HepG2 (cell line): ENCODE measurements at regions not wholly inside any gene's neighbourhood (a gene's known extent, or its start where the extent isn't known, plus 50 kb on each side); places are given as distances from the start of the nearest gene placed in this dataset.

Source experiments
- ATAC-seq: fragments of 200-7000 bp; cut with Tn5 transposase; 3 replicates; pipeline ENCODE4 v1.9.1; 2020; ENCODE audit warnings: mild to moderate bottlenecking, moderate library complexity
- BruUV-seq: library from RNA; stranded (reverse); fragments of 400-500 nt; replicated peaks from 2 replicates; lab custom pipeline; 2021; lab: Mats Ljungman, UMichigan
- CTCF ChIA-PET: fragments of 300-600 bp; formaldehyde crosslinking; extraction: SDS; loops from one replicate; lab custom pipeline; 2021; ENCODE audit warnings: low total read pairs, inconsistent platforms, low intra/inter-chr PET ratio; lab: Yijun Ruan, JAX
- POLR2A ChIA-PET: fragments of 350-600 bp; sonication (Branson Sonifier 250); formaldehyde crosslinking; loops from one replicate; lab custom pipeline; 2020; ENCODE audit warnings: antibody characterized with exemption, inconsistent platforms; lab: Yijun Ruan, JAX
- DNase-seq: peaks from one replicate; pipeline ENCODE4 v3.0.0-alpha.2; 2015; ENCODE audit warnings: low spot score
- FAIRE-seq: peaks from 3 replicates; lab custom pipeline; 2011; peaks lifted over from hg19 to GRCh38; lab: Jason Lieb, UNC
- H2AFZ ChIP-seq: one replicate; pipeline ENCODE4 v1.6.1; 2011; ENCODE audit warnings: low read length, inconsistent platforms
- H3K27ac ChIP-seq: fragments of 300-600 bp; 3 replicates; pipeline ENCODE4 v1.8.0; 2011; ENCODE audit warnings: mixed run types, mild to moderate bottlenecking, mixed read lengths, low read length, inconsistent platforms; ENCODE audit not compliant: insufficient read depth; ENCODE audit errors: extremely low read length
- H3K27me3 ChIP-seq, 2 experiments: fragments of 200-600 bp in 1 of 2; 2 replicates in 1 of 2; 3 replicates in 1 of 2; pipeline versions ENCODE4 v1.6.0 to v1.8.0; 2011; ENCODE audit warnings: low read length in 2 of 2, mild to moderate bottlenecking in 2 of 2, moderate library complexity in 2 of 2, inconsistent platforms in 1 of 2; ENCODE audit not compliant: insufficient read depth in 2 of 2, control insufficient read depth in 1 of 2
- H3K36me3 ChIP-seq, 2 experiments: fragments of 200-600 bp in 1 of 2; replicated peaks in 1 of 2; 2 replicates in 1 of 2; 3 replicates in 1 of 2; pipeline versions ENCODE4 v1.5.1 to v1.8.0; 2011; ENCODE audit warnings: low read length in 2 of 2, inconsistent platforms in 1 of 2; ENCODE audit not compliant: insufficient read depth in 2 of 2, control insufficient read depth in 1 of 2
- H3K4me1 ChIP-seq: 2 replicates; pipeline ENCODE4 v1.5.1; 2012; ENCODE audit warnings: low read length, inconsistent platforms; ENCODE audit not compliant: insufficient read depth
- H3K4me2 ChIP-seq: 2 replicates; pipeline ENCODE4 v1.6.0; 2011; ENCODE audit warnings: low read depth, low read length, inconsistent platforms
- H3K4me3 ChIP-seq, 3 experiments: fragments of 200-600 bp in 1 of 3; sonication (generic), shearing (Covaris generic) in 1 of 3; replicated peaks in 1 of 3; 2 replicates each; pipeline ENCODE4 v1.5.1; 2011 to 2016; ENCODE audit warnings: low read length in 3 of 3, inconsistent platforms in 2 of 3, low read depth in 2 of 3, mild to moderate bottlenecking in 2 of 3, control low read depth in 1 of 3, mixed read lengths in 1 of 3; ENCODE audit not compliant: insufficient read depth in 1 of 3
- H3K79me2 ChIP-seq: one replicate; pipeline ENCODE4 v1.6.1; 2011; ENCODE audit warnings: low read length, inconsistent platforms; ENCODE audit not compliant: insufficient read depth
- H3K9ac ChIP-seq: 2 replicates; pipeline ENCODE4 v1.6.0; 2011; ENCODE audit warnings: mild to moderate bottlenecking, low read depth, low read length, inconsistent platforms; ENCODE audit not compliant: insufficient read depth
- H3K9me3 ChIP-seq: 2 replicates; pipeline ENCODE4 v1.5.1; 2012; ENCODE audit warnings: mild to moderate bottlenecking, low read length
- H4K20me1 ChIP-seq: 2 replicates; pipeline ENCODE4 v1.6.0; 2011; ENCODE audit warnings: inconsistent platforms, mild to moderate bottlenecking, low read length, moderate library complexity; ENCODE audit not compliant: insufficient read depth
- CEBPB ChIP-seq: IDR thresholded peaks from 2 replicates; pipeline ENCODE4 v1.6.1; 2011; ENCODE audit warnings: low read depth, low read length, improper control_type of control experiment, borderline replicate concordance
- CHD4 ChIP-seq: fragments of 200-600 bp; sonication (generic); IDR thresholded peaks from 2 replicates; pipeline ENCODE4 v1.7.0; 2017; ENCODE audit warnings: mild to moderate bottlenecking, low read length, borderline replicate concordance
- FOSL1 ChIP-seq: sonication (generic); formaldehyde crosslinking; IDR thresholded peaks from 2 replicates; pipeline ENCODE4 v1.9.0; 2021; ENCODE audit warnings: missing genetic modification reagents, borderline replicate concordance
- FOXM1 ChIP-seq: sonication (generic); formaldehyde crosslinking; IDR thresholded peaks from 2 replicates; pipeline ENCODE4 v1.5.0; 2020; ENCODE audit warnings: missing genetic modification reagents
- GATA4 ChIP-seq: sonication (generic); IDR thresholded peaks from 2 replicates; pipeline ENCODE4 v1.6.1; 2016; ENCODE audit warnings: antibody characterized with exemption, low read depth, borderline replicate concordance
- HNRNPUL1 ChIP-seq: fragments of 200-400 bp; formaldehyde crosslinking; IDR thresholded peaks from 2 replicates; pipeline ENCODE4 v1.6.1; 2017; ENCODE audit warnings: low read depth, mild to moderate bottlenecking, low read length, moderate library complexity
- MATR3 ChIP-seq: sonication (generic); formaldehyde crosslinking; IDR thresholded peaks from 2 replicates; pipeline ENCODE4 v1.4.0; 2020; ENCODE audit warnings: missing genetic modification reagents
- NFYB ChIP-seq: sonication (generic); formaldehyde crosslinking; IDR thresholded peaks from 2 replicates; pipeline ENCODE4 v1.4.0; 2020; ENCODE audit warnings: missing genetic modification reagents
- NR1H2 ChIP-seq: sonication (generic); formaldehyde crosslinking; IDR thresholded peaks from 2 replicates; pipeline ENCODE4 v1.8.1; 2022; ENCODE audit warnings: low read depth, missing genetic modification reagents, borderline replicate concordance
- NR2F1 ChIP-seq, 2 experiments: fragments of 450-650 bp in 1 of 2; formaldehyde crosslinking in 1 of 2; IDR thresholded peaks; 2 replicates each; pipeline versions ENCODE4 v1.5.0 to v1.6.1; 2016 to 2020; ENCODE audit warnings: mild to moderate bottlenecking in 1 of 2, missing compliant biosample characterization in 1 of 2, missing genetic modification reagents in 1 of 2, moderate library complexity in 1 of 2
- RORA ChIP-seq: sonication (generic); formaldehyde crosslinking; IDR thresholded peaks from 2 replicates; pipeline ENCODE4 v1.5.0; 2020; ENCODE audit warnings: mild to moderate bottlenecking, missing genetic modification reagents, moderate library complexity
- TAF15 ChIP-seq: fragments of 200-400 bp; formaldehyde crosslinking; IDR thresholded peaks from one replicate; pipeline ENCODE4 v1.6.1; 2018; ENCODE audit warnings: mild to moderate bottlenecking, low read depth, low read length; ENCODE audit not compliant: poor library complexity, severe bottlenecking
- TFAP4 ChIP-seq: sonication (generic); IDR thresholded peaks from 2 replicates; pipeline ENCODE4 v1.6.1; 2016; ENCODE audit warnings: low read depth, borderline replicate concordance
- ZNF569 ChIP-seq: sonication (generic); formaldehyde crosslinking; IDR thresholded peaks from 2 replicates; pipeline ENCODE4 v1.5.0; 2020; ENCODE audit warnings: mild to moderate bottlenecking, missing genetic modification reagents, moderate library complexity, borderline replicate concordance
- ZNF589 ChIP-seq: sonication (generic); formaldehyde crosslinking; conservative IDR thresholded peaks from 2 replicates; pipeline ENCODE4 v1.8.0; 2022; ENCODE audit warnings: mild to moderate bottlenecking, moderate library complexity, missing genetic modification reagents
- ZNF703 ChIP-seq: sonication (generic); formaldehyde crosslinking; IDR thresholded peaks from 2 replicates; pipeline ENCODE4 v1.5.1; 2020; ENCODE audit warnings: missing genetic modification reagents, mild to moderate bottlenecking, moderate library complexity, borderline replicate concordance
- WGBS: methylation state at CpG from one replicate; pipeline ENCODE4 v1.1.6; 2017; ENCODE audit warnings: low lambda C conversion rate; 5-methylcytosine and 5-hydroxymethylcytosine counted together
- in situ Hi-C: cut with HindIII; loops from 2 replicates; pipeline ENCODE4 v1.10.0; 2017; ENCODE audit warnings: low pct_unique_long_range_greater_than_20kb; ENCODE audit not compliant: extremely low pct_ligation_motif_present
- intact Hi-C: fragments of 100-400 bp; cut with micrococcal nuclease; formaldehyde crosslinking; loops from one replicate; pipeline ENCODE4 v1.10.0; 2022; ENCODE audit not compliant: unreplicated experiment
- TF ChIP-seq, protein P1 (sequence below): sonication (generic); formaldehyde crosslinking; conservative IDR thresholded peaks from 2 replicates; pipeline ENCODE4 v1.8.0; 2022; ENCODE audit warnings: missing genetic modification reagents

- no TSS peak for BruUV-seq
- H3K4me1 ChIP-seq, result no peaks in the 10 kb centered on the region
- H4K20me1 ChIP-seq, result no peaks in the 10 kb centered on the region
- no peak for FAIRE-seq
- ATAC-seq, result no peak
- CTCF ChIA-PET, result no interaction called here
- no peaks in the 10 kb centered on the region for H3K27me3 ChIP-seq
- intact Hi-C loops, result no loop called here
- WGBS, result 2% methylated on average over 3 of the region's 3 CpGs
- H3K79me2 ChIP-seq, result no peaks in the 10 kb centered on the region
- no peak overlapping the region for H3K4me3 ChIP-seq
- H3K27ac ChIP-seq, result no peak overlapping the region
- H3K36me3 ChIP-seq, result no peaks in the 10 kb centered on the region
- in situ Hi-C loops, result no loop called here
- no peaks in the 10 kb centered on the region for H3K9me3 ChIP-seq
- POLR2A ChIA-PET, result no interaction called here
- H3K9ac ChIP-seq, result no peak overlapping the region
- H3K4me2 ChIP-seq, result no peak overlapping the region
- no peak overlapping the region for H2AFZ ChIP-seq
- TF ChIP-seq NR1H2 (CRISPR knock-in tag), result no peak
- peak; percentile 56; the same call in 1 of the 2 replicates for TF ChIP-seq CEBPB
- no peak for TF ChIP-seq TFAP4
- DNase-seq, result no peak
Observed at GRCh38 chr2:40665493-40666232, 213.8 kb upstream of the SLC8A1 start.

DNA sequence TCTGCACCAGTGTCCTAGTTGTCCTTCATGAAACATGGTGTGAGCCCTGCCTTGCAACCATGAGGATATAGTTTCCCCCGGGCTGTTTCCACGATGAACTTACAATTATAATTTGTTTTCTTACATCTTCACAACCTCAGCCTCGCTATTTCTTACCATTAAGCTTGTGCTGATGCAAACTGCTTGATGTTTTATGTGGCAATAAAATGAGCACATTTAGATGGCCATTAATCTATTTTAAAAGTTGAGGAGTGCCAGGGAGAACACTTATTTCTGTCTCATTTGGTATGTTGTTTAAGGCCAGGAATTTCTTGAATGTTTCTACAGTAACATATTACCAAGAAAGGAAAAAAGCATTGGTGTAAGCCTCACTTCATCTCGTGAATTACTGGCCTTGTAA lies 214.5 kb upstream of the SLC8A1 start:
- Histone ChIP-seq H3K4me1 (no peaks in the 10 kb centered on the region), H3K4me2 (no peak overlapping the region), H3K4me3 (no peak overlapping the region), H3K36me3 (no peaks in the 10 kb centered on the region), H4K20me1 (no peaks in the 10 kb centered on the region), H3K9ac (no peak overlapping the region), H3K27me3 (no peaks in the 10 kb centered on the region), H3K9me3 (no peaks in the 10 kb centered on the region), H3K27ac (no peak overlapping the region), H3K79me2 (no peaks in the 10 kb centered on the region), H2AFZ (no peak overlapping the region)
- ATAC-seq, result no peak
- ChIA-PET POLR2A (no interaction called here), CTCF (no interaction called here)
- FAIRE-seq, result no peak
- intact Hi-C loops, result no loop called here
- no TSS peak for BruUV-seq
- WGBS, result 4% methylated on average over 4 of the region's 4 CpGs
- DNase-seq, result no peak
- in situ Hi-C loops, result no loop called here
- TF ChIP-seq ZNF569, result no peak
- no peak for TF ChIP-seq ZNF589 (CRISPR knock-in tag)
- TF ChIP-seq HNRNPUL1, result no peak
- no peak for TF ChIP-seq GATA4
- TF ChIP-seq CHD4, result no peak
- TF ChIP-seq RORA (CRISPR knock-in tag), result no peak
- no peak for TF ChIP-seq MATR3
- no peak for TF ChIP-seq NFYB (CRISPR knock-in tag)
- TF ChIP-seq NR2F1 (CRISPR knock-in tag; IDR thresholded peaks at IDR 0.05), result no peak
- TF ChIP-seq, protein P1, sequence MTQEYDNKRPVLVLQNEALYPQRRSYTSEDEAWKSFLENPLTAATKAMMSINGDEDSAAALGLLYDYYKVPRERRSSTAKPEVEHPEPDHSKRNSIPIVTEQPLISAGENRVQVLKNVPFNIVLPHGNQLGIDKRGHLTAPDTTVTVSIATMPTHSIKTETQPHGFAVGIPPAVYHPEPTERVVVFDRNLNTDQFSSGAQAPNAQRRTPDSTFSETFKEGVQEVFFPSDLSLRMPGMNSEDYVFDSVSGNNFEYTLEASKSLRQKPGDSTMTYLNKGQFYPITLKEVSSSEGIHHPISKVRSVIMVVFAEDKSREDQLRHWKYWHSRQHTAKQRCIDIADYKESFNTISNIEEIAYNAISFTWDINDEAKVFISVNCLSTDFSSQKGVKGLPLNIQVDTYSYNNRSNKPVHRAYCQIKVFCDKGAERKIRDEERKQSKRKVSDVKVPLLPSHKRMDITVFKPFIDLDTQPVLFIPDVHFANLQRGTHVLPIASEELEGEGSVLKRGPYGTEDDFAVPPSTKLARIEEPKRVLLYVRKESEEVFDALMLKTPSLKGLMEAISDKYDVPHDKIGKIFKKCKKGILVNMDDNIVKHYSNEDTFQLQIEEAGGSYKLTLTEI (CRISPR knock-in tag), result no peak
- no peak for TF ChIP-seq FOSL1 (CRISPR knock-in tag)
- TF ChIP-seq ZNF703 (CRISPR knock-in tag), result no peak
- no peak for TF ChIP-seq TAF15
- no peak for TF ChIP-seq FOXM1 (CRISPR knock-in tag)
